ENCODE measurements at regions not wholly inside any gene's neighbourhood (a gene's known extent, or its start where the extent isn't known, plus 50 kb on each side); places are given as distances from the start of the nearest gene placed in this dataset.

DNA sequence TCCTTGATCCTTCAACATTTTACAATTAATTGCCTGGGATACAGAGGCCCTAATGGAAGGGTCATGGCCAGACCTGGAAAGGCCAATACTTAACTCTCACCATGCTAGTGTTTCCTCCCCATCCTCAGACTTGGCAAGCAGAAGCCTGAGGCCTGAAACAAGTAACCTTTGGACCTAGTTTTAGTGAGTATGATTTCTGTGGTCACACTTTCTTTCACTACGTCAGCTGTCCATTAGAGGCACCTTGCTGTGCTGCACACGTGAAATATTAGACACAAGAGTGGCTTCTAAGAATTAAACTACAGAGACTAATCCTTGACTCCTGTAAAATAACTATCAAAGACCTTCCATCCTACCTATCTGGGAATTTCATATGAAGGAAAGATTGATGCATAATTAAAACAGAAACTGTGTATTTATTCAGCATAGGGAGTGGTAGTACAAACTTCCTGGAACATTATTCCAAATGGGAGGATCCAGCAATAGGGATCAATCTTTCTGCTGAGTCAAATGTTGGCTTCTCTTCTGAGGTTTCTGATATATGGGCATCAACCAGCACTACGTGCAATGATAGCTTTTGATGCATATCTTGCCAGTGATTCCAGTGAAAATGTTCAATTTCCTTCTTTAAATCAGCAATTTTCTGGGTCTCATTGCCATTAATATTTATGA is 249.7 kb downstream of the IKZF2 start:
- intact Hi-C loops (cut with DNase I; ENCODE audit: low total_unique reads) = no loop called here
- 77 to 82% methylated on average over 3 of the region's 3 CpGs for WGBS, 2 donors
- Histone ChIP-seq H3K9me3 (no peaks in the 10 kb centered on the region), H3K4me1 (no peaks in the 10 kb centered on the region), H3K27ac (no peak overlapping the region), H3K4me3 (no peak overlapping the region), H3K27me3 (no peaks in the 10 kb centered on the region), H3K36me3 (ENCODE audit: low read depth, missing control alignments) (no peaks in the 10 kb centered on the region)
- TF ChIP-seq POLR2A (IDR thresholded peaks at IDR 0.05) (no peak), CTCF (IDR thresholded peaks at IDR 0.05) (no peak)
- no peak for DNase-seq

DNA sequence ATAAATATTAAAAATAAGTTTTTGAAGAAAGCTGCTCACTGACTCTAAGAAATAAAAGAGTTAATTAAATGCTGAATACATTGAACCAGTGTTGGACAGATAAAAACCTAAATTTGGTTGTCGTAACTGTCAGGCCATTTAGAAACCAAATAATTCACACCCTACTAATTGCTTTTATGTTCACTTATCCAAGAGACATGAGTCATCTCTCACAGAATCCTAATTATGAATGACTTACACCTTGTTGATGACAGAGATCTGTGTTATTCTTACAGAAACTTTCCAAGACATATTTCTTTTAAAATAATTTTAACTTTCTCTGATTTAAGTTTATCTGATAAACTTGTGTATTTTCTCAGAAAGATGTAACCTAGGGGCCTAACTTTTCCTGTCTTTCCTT is 250.7 kb downstream of the IKZF2 start:
- no peaks in the 10 kb centered on the region for H3K9me3 ChIP-seq
- TF ChIP-seq POLR2A (IDR thresholded peaks at IDR 0.05) (no peak), CTCF (IDR thresholded peaks at IDR 0.05) (no peak)
- 63 to 71% methylated on average over 1 of the region's 1 CpG for WGBS, 2 donors
- intact Hi-C loops (cut with DNase I; ENCODE audit: low total_unique reads) = no loop called here
- H3K27ac ChIP-seq = no peak overlapping the region
- no peaks in the 10 kb centered on the region for H3K4me1 ChIP-seq
- no peaks in the 10 kb centered on the region for H3K36me3 ChIP-seq (ENCODE audit: low read depth, missing control alignments)
- no peak for DNase-seq
- no peak overlapping the region for H3K4me3 ChIP-seq
- H3K27me3 ChIP-seq = no peaks in the 10 kb centered on the region

GRCh38 chr2:212898011-212898410 is 253.4 kb downstream of the IKZF2 start:
- WGBS, 2 donors = 79 to 88% methylated on average over 3 of the region's 3 CpGs
- DNase-seq = no peak
- intact Hi-C loops (cut with DNase I; ENCODE audit: low total_unique reads) = no loop called here
- no peaks in the 10 kb centered on the region for H3K27me3 ChIP-seq
- no peaks in the 10 kb centered on the region for H3K4me1 ChIP-seq
- H3K36me3 ChIP-seq (ENCODE audit: low read depth, missing control alignments) = no peaks in the 10 kb centered on the region
- no peak overlapping the region for H3K4me3 ChIP-seq
- H3K27ac ChIP-seq = no peak overlapping the region
- no peaks in the 10 kb centered on the region for H3K9me3 ChIP-seq
- TF ChIP-seq POLR2A (IDR thresholded peaks at IDR 0.05) (no peak), CTCF (IDR thresholded peaks at IDR 0.05) (no peak)

DNA sequence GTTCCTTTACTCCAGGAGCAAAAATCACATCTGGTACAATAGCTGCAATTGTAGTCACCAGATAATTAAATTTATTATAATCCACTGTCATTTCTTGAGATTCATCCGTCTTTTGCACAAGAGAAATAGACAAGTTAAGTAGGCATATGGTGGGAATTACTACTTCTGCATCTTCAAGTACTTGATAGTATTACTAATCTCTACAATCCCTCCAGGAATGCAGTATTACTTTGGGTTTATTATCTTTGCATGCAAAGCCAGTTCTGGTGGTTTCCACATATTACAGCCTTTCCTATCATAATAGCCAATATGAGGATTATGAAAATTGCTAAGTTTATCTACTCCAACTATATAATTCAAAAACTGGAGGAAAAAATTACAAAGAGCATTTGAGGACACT is 254.1 kb downstream of the IKZF2 start:
- Histone ChIP-seq H3K4me1 (no peaks in the 10 kb centered on the region), H3K9me3 (no peaks in the 10 kb centered on the region), H3K27me3 (no peaks in the 10 kb centered on the region), H3K36me3 (ENCODE audit: low read depth, missing control alignments) (no peaks in the 10 kb centered on the region), H3K4me3 (no peak overlapping the region), H3K27ac (no peak overlapping the region)
- TF ChIP-seq CTCF (IDR thresholded peaks at IDR 0.05) = no peak
- TF ChIP-seq POLR2A (IDR thresholded peaks at IDR 0.05) = no peak
- intact Hi-C loops (cut with DNase I; ENCODE audit: low total_unique reads) = no loop called here
- 86 to 89% methylated on average over 1 of the region's 1 CpG for WGBS, 2 donors
- DNase-seq = no peak

DNA sequence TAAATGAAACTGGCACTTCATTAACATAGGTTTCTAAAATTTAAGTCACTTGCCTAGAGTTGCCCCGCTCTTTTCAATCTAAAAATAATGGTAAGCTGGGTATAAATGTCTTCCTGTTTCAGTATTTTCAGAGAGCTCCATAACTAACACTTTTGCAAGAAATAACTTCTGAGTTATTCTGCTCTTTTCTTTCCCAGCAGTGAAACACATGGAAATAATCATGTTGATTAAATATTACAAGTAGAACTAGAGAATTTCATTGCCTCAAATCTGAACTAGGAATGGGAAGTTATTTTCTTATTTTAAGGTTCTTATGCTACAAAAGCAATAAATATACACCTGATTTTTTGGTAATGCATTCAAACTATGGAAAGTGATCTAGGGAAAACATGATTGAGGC is 257.4 kb downstream of the IKZF2 start:
- intact Hi-C loops (cut with DNase I; ENCODE audit: low total_unique reads) = no loop called here
- TF ChIP-seq POLR2A (IDR thresholded peaks at IDR 0.05) (no peak), CTCF (IDR thresholded peaks at IDR 0.05) (no peak)

More for the DNA sequence above, 257.4 kb downstream of the IKZF2 start:
- no peak overlapping the region for H3K4me3 ChIP-seq
- no peak for DNase-seq
- no peaks in the 10 kb centered on the region for H3K27me3 ChIP-seq
- 92 to 98% methylated on average over 1 of the region's 1 CpG for WGBS, 2 donors
- H3K9me3 ChIP-seq = no peaks in the 10 kb centered on the region
- no peaks in the 10 kb centered on the region for H3K36me3 ChIP-seq (ENCODE audit: low read depth, missing control alignments)
- no peak overlapping the region for H3K27ac ChIP-seq
- no peaks in the 10 kb centered on the region for H3K4me1 ChIP-seq
